ENCODE measurements at regions not wholly inside any gene's neighbourhood (a gene's known extent, or its start where the extent isn't known, plus 50 kb on each side); places are given as distances from the start of the nearest gene placed in this dataset.
A peak's percentile ranks its signal among the peaks of the same experiment; 100 is the strongest.

- Mint-ChIP-seq H3K4me1 (ENCODE audit: insufficient read depth, unreplicated experiment) (peaks cover 23% of the 10 kb centered on the region), H3K27ac (ENCODE audit: low read depth, unreplicated experiment) (peak overlapping the region; percentile 73), H3K36me3 (ENCODE audit: insufficient read depth, unreplicated experiment) (no peaks in the 10 kb centered on the region), H3K27me3 (ENCODE audit: insufficient read depth, unreplicated experiment) (no peaks in the 10 kb centered on the region), H3K4me3 (ENCODE audit: unreplicated experiment) (no peak overlapping the region), H3K9me3 (ENCODE audit: unreplicated experiment) (peaks cover 14% of the 10 kb centered on the region)
- no TSS peak for BruUV-seq (replicated peaks)
- DNase-seq (ENCODE audit: unreplicated experiment) = peak; percentile 85
- ChIA-PET CTCF (no interaction called here), POLR2A (interaction anchor here (0.6 kb wide), 1 partner anchor 32 kb away, joined by 3 read pairs; no protein-coding TSS in a partner anchor)
- intact Hi-C loops (cut with micrococcal nuclease) = loop anchor here (1.0 kb wide), 1 partner anchor 154 kb away; no protein-coding TSS in a partner anchor
- TF ChIP-seq CTCF (IDR thresholded peaks at IDR 0.05; ENCODE audit: unreplicated experiment) = no peak
Measured at GRCh38 chr2:122390406-122390805, 635.0 kb downstream of the TSN start.

GRCh38 chr2:122391726-122392125, 636.3 kb downstream of the TSN start:
- H3K4me3 Mint-ChIP-seq (ENCODE audit: unreplicated experiment) = no peak overlapping the region
- ChIA-PET POLR2A (no interaction called here), CTCF (interaction anchor here (1.2 kb wide), 1 partner anchor 201 kb away, joined by 3 read pairs; no protein-coding TSS in a partner anchor)
- H3K27me3 Mint-ChIP-seq (ENCODE audit: insufficient read depth, unreplicated experiment) = no peaks in the 10 kb centered on the region
- no peaks in the 10 kb centered on the region for H3K36me3 Mint-ChIP-seq (ENCODE audit: insufficient read depth, unreplicated experiment)
- BruUV-seq (replicated peaks) = no TSS peak
- DNase-seq (ENCODE audit: unreplicated experiment) = no peak
- peaks cover 14% of the 10 kb centered on the region for H3K9me3 Mint-ChIP-seq (ENCODE audit: unreplicated experiment)
- H3K27ac Mint-ChIP-seq (ENCODE audit: low read depth, unreplicated experiment) = no peak overlapping the region
- intact Hi-C loops (cut with micrococcal nuclease) = no loop called here
- TF ChIP-seq CTCF (IDR thresholded peaks at IDR 0.05; ENCODE audit: unreplicated experiment) = no peak
- H3K4me1 Mint-ChIP-seq (ENCODE audit: insufficient read depth, unreplicated experiment) = peaks cover 23% of the 10 kb centered on the region

GRCh38 chr2:122395687-122396086, 640.2 kb downstream of the TSN start:
- no peak for TF ChIP-seq CTCF (IDR thresholded peaks at IDR 0.05; ENCODE audit: unreplicated experiment)
- ChIA-PET CTCF (no interaction called here), POLR2A (no interaction called here)
- intact Hi-C loops (cut with micrococcal nuclease) = no loop called here
- H3K27me3 Mint-ChIP-seq (ENCODE audit: insufficient read depth, unreplicated experiment) = no peaks in the 10 kb centered on the region
- H3K9me3 Mint-ChIP-seq (ENCODE audit: unreplicated experiment) = peaks cover 7% of the 10 kb centered on the region
- H3K4me1 Mint-ChIP-seq (ENCODE audit: insufficient read depth, unreplicated experiment) = peaks cover 12% of the 10 kb centered on the region
- no peak overlapping the region for H3K4me3 Mint-ChIP-seq (ENCODE audit: unreplicated experiment)
- BruUV-seq (replicated peaks) = no TSS peak
- H3K36me3 Mint-ChIP-seq (ENCODE audit: insufficient read depth, unreplicated experiment) = no peaks in the 10 kb centered on the region
- H3K27ac Mint-ChIP-seq (ENCODE audit: low read depth, unreplicated experiment) = no peak overlapping the region
- DNase-seq (ENCODE audit: unreplicated experiment) = no peak

GRCh38 chr2:122411231-122411630, 655.8 kb downstream of the TSN start:
- POLR2A ChIA-PET = no interaction called here
- no peak for DNase-seq (ENCODE audit: unreplicated experiment)
- no peak for TF ChIP-seq CTCF (IDR thresholded peaks at IDR 0.05; ENCODE audit: unreplicated experiment)
- intact Hi-C loops (cut with micrococcal nuclease) = no loop called here
- Mint-ChIP-seq H3K36me3 (ENCODE audit: insufficient read depth, unreplicated experiment) (no peaks in the 10 kb centered on the region), H3K27me3 (ENCODE audit: insufficient read depth, unreplicated experiment) (no peaks in the 10 kb centered on the region), H3K4me3 (ENCODE audit: unreplicated experiment) (no peak overlapping the region), H3K27ac (ENCODE audit: low read depth, unreplicated experiment) (no peak overlapping the region), H3K9me3 (ENCODE audit: unreplicated experiment) (peaks cover 12% of the 10 kb centered on the region), H3K4me1 (ENCODE audit: insufficient read depth, unreplicated experiment) (peaks cover 8% of the 10 kb centered on the region)
- CTCF ChIA-PET = interaction anchor here (1.2 kb wide), 1 partner anchor 19 kb away, joined by 5 read pairs; no protein-coding TSS in a partner anchor
- no TSS peak for BruUV-seq (replicated peaks)
